ENCODE measurements at regions not wholly inside any gene's neighbourhood (a gene's known extent, or its start where the extent isn't known, plus 50 kb on each side); places are given as distances from the start of the nearest gene placed in this dataset.

DNA sequence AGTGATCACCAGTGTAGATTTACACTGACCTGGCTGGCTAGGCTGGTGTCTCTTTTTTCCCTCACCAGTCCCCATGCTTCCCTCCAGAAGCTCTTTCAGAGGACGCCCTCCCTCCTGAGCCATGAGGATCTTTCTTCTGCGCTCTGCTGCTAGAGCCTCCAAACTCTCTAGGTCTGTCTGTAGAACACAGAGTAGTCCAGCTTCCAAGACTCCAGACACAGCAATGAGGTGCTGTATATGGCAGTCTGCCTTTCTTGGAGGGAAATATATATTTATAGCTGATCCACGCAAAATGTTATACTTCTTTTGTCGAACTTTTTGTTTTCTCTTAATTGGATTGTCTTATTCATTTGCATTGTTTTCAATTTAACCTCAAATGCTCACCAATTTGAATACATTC, 1121.8 kb downstream of the ROBO2 start:
- DNase-seq, result no peak

DNA sequence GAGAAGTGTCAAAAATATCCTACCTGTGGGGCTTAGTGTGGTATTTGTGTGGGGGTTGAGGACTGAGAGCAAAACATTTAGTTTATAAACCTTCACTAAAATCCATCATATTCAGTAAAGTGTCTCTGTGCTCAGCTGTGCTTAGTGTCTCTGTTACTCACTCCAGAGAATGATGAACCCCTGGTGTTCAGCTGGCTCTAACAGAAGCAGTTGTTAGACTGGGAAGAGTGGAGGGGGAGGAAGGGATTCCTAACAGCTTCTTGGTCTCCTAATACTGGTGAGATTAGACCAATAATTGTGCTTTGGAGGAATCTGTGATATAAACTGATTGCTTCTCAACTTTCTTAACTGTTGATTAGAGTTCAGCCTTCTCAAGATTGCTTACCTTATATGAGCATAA, 1123.5 kb downstream of the ROBO2 start:
- no peak for DNase-seq

DNA sequence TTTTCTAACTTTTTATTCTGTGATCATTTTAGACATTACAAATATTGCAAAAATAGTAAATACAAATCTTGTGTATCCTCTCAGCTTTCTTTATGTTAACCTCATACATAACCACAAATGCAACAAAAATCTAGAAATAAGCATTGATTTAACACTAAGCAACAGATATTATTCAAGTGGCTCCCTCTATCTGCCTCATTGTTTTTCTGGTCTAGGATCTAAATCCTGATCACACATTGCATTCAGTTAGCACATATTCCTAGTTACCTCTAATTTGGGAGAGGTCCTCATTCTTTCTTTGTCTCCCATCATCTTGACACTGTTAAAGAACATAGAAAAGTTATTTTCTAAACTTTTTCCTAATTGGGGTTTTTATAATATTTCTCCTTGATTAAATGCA, 1126.0 kb downstream of the ROBO2 start:
- no peak for DNase-seq

DNA sequence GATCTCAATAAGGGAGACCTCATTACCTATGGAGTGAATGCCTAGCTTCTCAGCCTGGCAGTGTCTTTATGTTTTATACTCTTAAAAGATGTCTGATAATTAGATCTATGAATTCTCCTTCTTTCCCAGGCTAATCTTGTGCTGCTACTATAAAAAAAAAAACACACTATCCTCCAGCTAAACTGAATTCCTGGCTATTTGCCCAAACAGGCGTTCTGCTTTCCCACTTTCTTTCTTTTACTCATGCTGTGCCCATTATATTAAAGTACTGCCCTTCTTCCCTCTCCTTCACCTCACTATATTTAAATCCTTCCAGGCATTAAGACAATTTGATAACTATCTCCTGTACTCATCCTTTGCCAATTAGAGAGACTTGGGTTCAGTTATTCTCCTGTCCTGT, 1134.9 kb downstream of the ROBO2 start:
- DNase-seq, result no peak

DNA sequence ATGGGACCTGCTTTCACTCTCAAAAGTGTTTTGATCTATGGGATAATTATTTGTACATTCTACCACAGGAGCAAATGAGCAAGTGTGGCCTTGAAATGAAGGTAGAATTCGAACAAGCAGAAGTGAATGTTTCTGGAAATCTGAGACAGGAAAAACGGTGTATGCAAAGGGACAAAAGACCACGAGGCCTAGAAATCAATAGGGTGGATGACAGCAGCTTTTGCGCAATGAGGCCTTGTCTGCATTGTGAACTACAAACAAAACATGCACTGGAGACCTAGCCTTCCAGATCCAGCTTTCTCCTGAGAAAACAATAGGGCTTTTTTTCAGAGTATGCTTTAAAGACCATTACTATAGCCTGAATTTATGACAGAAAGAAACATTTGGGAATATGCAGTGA, 1137.0 kb downstream of the ROBO2 start:
- no peak for DNase-seq

DNA sequence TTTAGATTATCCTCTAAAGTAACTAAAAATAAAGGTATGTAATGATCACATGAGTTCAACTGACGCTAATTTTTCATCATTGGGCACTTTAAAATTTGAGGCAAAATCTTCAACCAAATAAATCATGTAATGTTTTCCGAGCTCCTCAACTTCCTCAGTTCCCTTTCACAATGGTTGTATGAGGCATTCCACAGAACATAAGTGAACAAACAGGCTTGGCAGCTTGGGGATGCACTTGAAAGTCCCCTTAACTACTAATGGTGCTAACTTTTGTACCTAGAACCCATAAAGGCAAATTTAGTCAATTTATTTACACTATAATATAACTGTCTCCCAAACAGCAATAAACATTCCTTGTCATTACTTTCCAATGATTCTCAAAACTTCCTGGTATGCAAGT, 1137.9 kb downstream of the ROBO2 start:
- DNase-seq, result no peak

DNA sequence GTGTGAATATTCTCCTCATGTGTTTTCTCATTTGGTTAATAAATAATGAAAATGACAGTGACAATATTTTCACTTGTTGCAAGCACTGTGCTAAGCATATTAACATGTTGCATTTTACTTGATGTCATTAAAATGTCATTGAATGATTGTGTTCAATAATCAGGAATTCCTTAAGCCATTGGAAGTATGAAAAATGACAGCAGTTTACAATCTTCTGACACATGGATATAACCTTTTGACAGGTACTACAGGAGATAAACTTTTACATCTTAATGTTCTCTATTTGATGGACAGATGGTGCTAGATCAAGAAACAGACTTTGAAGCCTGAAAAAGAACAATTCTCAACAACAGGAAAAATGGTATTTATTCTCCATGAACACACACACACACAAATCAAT, 1138.3 kb downstream of the ROBO2 start:
- DNase-seq, result no peak

DNA sequence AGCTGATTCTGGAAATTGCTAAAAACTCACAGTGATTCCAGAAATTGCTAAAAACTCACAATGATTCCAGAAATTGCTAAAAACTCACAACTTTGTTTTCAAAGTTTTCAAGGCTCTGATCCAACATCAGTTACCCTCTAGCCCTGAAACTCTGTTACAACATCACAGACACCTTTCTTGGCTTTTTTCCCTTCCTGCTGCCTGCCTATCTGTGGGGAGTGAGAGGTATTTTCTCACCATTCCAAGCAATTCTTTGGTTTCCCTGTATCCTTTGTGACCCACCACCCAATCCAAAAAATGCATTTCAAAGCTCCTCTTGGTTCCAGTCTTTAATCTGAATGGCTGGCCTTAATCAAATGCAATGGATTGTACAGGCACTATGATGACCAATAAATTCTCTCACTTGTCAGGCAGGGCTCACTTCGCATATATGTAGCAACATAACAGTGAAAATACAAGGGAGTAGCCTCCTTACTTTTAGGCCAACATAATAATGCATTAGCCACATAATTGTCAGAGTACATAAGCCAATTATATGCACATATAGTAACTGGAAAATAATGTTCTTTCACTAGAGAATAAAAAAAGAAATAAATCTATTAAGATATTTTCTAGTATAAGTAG, 1139.0 kb downstream of the ROBO2 start:
- no peak for DNase-seq

DNA sequence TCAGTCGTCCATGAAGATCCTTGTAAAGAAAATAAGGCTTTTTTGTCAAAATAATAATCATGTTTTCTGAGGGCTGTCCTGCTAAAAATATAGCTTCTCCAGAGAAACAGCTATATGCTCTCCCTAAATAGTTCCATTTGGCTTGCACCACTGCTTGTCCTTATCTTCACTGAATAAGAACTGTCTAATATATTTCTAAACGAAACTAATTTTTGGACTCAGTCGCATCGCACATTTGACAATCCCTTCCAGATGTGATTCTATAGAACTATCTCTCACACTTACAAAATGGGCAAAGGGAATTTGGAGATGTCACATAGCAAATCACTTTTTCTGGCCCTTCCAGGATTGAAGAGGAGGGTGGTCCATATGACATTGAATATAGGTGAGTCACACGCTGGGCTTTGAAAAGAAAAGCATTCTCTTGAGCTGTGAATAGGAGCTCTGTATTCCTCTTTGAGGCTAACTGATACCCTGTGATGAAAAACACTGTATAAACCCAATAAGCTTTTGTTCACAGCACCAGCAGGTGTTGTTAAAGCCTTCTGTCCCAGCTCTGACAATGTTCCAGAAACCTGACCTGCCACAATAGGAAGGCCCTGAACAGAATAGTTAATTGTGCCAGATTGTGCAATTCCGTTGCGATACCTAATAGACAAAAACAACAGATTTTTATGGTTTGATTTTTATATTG, 1144.2 kb downstream of the ROBO2 start:
- DNase-seq, result no peak

DNA sequence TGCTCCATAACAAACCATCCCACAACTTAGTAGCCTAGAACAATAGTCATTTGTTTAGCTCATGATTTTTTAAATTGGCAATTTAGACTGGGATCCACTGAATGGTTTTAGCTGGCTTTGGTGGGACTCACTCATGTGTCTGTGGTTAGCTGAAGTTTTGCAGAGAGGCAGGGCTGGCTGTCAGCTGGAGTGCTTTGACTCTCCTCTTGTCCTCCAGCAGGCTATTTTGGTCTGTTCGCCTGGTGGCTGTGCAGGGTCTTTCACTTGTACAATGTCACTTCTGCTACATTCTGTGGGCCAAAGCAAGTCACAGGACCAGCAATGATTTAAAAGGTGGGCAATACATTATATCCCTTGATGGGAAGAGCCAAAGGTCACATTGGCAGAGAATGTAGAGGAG, 1146.5 kb downstream of the ROBO2 start:
- no peak for DNase-seq

DNA sequence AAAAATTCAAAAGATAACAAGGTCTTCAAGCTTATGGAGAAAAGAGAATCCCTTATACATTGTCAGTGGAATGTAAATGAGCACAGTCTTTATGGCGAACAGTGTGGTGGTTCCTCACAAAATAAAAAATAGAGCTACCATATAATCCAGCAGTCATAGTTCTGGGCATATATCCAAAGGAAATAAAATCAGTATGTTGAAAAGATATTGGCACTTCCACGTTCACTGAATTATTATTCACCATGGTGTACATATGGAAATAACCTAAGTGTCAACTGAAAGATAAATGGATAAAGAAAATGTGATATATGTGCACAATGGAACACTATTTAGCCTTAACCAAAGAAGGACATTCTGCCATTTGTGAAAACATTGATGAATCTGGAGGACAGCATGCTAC, 1161.2 kb downstream of the ROBO2 start:
- DNase-seq, result no peak

DNA sequence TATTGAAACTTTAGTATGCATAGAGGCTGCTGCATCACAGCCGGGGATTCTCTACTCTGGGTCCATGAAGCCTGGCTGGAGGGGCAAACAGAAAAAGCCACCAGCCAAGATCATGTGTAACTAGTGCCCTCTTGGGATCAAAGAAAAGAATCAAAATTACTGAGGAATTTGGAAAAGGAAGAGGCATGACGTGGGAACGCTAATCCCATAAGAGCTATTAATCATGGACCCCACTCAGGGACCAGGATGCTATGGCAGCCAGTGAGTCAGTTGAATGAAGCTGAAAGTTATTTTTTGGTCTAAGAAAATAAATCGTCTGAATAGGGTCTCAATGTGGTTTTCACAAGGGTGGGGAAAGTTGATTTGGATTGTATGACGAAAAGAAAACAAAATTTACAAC, 1165.1 kb downstream of the ROBO2 start:
- no peak for DNase-seq

DNA sequence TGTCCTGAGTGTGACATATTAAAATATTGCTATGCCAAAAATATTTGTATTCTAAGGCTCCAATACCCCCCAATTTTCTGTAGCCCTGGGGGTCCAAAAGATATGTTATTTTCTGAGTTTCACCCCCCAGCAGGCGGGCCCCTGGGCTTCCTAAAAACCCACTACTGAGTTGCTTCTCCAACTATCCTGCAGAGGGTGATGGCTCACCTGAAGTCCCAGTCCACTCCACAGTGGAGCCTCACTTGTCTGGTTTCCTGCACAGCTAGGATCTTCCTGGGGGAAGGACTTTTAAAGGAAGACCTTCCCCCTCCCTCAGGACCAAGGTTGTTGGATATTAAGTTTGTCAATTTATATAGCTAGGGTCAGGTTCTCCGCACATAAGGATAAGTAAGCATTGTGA, 1181.4 kb downstream of the ROBO2 start:
- no peak for DNase-seq

DNA sequence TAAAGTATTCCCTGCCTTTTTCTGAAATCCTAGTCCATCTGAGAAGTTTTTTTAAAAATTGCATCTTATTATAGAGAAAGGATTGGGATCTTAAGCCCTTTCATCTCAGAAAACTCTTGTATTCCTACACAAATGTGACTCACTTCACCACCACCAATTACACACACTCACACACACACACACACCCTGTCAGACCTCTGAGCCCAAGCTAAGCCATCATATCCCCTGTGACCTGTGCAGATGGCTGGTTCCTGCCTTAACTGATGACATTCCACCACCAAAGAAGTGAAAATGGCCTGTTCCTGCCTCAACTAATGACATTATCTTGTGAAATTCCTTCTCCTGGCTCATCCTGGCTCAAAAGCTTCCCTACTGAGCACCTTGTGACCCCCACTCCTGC, 1181.9 kb downstream of the ROBO2 start:
- no peak for DNase-seq

DNA sequence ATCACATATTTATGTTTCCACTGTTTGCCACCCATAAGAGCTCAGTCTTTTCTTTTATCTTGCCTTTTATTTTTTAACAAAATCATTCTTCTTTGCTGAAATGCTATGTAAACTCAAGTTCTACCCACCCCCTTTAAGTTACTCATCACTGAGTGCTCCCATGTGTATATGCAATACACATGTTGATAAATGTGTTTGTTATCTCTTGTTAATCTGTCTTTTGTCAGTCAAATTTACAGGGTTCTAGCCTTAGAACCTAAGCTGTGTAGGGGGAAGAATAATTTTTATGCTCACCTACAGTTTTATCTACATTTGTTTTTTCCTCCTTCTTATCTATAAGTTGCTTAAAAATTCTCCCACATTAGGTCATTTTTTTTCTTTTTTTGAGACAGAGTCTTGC, 1195.9 kb downstream of the ROBO2 start:
- DNase-seq, result no peak

DNA sequence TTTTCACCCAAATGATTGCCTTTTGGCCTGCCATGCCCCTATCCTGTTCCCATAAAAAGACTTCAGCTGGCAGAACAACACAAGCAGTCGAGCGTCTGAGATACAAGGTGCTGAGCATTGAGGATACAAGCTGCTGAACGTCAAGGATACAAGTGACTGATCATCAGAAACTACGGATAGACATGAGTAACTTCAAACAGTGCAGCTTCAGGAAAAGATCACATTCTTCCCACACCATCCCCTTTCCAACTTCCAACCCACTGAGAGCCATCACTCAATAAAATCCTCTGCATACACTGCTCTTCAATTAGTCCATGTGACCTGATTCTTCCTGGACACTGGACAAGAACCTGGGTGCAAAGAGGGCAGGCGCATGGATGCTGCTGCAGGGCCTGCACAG, 1198.9 kb downstream of the ROBO2 start:
- no peak for DNase-seq

DNA sequence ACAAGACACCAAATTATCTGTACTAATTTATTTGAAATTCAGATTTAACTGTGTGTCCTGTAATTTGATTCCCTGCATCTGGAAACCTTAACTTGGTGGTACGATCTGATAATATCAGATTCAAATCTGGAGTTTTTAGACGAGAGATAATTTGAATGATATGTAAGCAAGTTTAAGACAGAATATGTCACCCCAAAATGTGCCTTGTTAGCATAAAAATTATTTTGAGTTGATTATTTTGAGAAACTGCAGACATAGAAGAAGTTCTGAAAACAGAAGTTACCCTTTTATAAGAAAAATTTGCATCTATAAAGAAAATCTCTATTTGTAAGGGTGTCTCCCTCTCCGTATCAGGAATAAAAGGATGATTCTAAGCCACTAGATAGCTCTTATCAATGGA, 1202.8 kb downstream of the ROBO2 start:
- no peak for DNase-seq

DNA sequence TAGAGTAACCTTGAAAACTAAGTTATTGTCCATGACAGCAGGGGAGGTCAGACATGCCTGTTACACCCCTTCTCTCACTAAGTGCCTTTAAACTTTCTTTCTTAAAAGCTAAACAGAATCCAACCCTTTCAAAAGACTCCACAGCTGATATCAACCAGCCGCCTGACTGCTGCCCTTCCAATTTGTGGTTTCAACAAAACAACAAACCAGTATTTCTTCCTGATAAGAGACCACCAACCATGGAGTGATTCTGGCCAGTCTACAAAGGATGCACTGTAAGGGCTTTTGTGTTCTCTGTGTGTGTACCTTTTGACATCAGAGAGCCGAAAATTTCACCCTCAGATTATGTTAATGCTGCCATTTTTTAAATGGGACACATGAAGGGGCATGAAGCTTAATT, 1204.2 kb downstream of the ROBO2 start:
- no peak for DNase-seq

DNA sequence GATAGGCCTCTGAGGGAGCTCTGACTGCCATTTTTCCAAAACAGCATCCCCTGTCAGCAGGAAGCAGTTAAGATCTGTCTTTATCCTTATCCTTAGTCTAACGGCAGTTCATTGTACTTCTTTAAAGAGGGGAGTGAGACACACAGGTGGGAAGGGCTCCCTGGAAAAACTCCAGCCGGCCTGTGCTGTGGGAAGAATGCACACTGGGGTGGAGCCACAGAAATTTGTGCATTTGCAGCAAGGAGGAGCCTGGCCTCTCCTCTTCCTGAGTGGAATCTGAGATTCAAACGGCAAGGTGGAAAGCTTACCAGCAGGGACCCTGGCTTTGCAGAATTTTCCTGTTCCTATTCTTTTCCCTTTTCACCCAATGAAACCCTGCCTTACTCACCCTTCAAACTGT, 1209.4 kb downstream of the ROBO2 start:
- no peak for DNase-seq

DNA sequence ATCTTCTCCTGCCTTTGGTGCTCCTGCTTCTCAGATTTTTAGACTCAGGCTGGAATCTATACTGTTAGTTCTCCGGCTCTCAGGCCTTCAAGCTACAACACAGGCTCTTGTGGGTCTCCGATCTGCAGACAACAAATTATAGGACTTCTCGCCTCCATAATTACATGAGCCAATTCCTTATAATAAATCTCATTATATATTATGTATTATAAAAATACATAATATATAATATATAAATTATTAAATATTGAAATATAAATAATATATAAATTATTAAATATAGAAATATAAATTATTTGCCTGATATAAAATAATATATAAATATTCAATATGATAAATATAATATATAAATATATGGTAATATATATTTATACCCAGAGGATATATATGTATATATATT, 1214.0 kb downstream of the ROBO2 start:
- no peak for DNase-seq

DNA sequence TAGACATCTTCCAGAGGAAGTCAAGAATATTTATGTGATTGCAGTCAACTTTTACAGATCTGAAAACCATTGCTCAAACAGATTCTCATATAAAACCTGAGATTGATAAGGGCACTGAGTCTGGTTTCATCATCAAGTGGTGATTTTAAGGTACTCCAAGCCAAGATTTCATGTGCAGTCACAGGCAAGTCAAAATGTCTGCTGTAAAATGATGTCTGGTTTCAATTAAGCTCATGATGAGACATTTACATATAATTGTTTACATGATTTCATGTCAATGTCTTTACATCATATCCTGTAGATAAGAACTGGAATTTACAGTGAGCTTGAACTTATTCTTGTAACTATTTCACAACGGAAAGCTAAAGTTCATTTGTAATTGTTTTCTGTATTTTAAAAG, 1215.5 kb downstream of the ROBO2 start:
- no peak for DNase-seq

DNA sequence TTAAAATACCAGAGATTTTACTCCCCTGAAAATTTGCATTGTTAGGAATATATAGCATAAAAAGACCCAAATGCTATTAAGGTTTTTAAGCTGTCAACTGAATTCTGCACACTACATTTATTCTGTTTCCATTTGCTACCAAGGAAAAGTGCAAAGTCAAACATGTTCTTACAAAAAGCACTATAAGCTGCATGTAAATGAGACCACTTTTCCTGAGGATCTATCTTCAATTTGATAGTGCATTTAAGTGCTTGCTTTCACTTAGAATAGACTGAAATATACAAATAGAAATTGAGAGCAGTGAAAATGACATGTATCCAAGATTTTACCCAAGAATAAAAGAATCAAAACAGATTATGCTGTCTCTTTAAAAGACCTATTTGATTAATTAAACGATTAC, 1216.2 kb downstream of the ROBO2 start:
- no peak for DNase-seq

DNA sequence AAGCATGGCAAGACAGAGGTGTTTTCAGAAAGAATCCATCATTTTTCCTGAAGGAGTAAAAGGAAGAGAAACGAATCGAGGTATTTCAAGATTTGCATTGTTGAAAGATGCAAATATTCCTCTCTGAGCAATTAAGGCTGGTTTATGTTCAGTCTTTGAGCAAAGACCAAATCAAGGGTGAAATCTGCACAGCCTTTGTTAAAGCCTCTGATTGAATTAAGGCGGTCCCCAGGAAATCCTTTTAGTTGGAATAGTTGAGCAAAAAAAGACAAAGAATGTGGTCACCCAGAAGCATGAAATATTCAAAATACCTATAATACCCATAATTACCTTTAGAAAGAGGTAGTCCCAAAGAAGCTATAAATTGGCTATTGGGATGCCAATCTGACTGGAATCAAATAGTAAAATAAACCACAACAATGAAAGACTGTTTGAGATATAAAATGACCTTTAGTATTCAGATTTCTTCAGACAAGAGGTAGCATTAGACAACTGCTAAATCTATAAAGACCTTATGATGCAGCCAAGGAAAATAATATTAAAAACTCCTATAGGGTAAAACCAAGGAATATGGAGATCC, 1218.1 kb downstream of the ROBO2 start:
- DNase-seq, result no peak

DNA sequence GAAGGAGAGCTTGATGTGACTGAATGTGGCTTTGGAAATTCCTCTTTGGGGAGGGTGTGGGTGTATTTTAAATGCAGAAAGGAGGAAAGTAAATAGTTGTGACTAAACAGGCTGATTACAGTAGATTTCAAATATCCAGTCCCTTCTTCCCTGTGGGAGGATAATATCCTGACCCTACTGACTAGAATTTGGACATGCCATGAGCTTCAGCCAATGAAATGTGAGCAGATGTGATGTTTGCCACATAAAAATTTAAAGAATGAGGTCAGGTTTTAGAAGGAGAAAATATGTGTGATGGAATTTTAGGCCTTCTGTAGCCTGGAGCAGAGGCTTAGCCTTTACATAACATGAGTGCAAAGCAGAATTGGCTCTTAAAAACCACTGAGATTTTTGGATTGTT, 1218.9 kb downstream of the ROBO2 start:
- DNase-seq, result no peak

DNA sequence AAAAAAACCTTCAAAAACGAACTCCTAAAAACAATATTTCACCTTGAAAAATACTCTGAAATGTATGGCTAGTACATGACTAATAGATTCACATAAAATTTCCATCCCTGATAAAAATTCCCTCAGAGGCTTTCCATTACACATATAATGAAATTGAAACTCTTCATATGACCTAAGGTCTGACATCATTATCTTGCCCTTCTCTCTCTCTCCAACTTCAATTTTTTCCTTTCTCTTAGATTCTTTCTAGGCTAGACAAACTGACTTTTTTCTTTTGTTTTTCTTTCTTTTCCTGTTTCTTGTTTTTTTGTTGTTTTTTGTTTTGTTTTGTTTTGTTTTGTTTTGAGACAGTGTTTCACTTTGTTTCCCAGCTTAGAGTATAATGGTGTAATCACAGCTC, 1220.5 kb downstream of the ROBO2 start:
- DNase-seq, result no peak
